Choroid plexus epithelial cell (primary cell): ENCODE measurements at regions not wholly inside any gene's neighbourhood (a gene's known extent, or its start where the extent isn't known, plus 50 kb on each side); places are given as distances from the start of the nearest gene placed in this dataset.

Experiments
- DNase-seq: peaks from one replicate; pipeline ENCODE4 v3.0.0-alpha.2; 2010; ENCODE audit warnings: low read depth
- H3K4me3 ChIP-seq: 2 replicates; pipeline ENCODE4 v1.5.1; 2011; ENCODE audit warnings: low read depth, mild to moderate bottlenecking, control low read depth, low read length, moderate library complexity
- CTCF ChIP-seq: conservative IDR thresholded peaks from 2 replicates; pipeline ENCODE4 v1.5.1; 2011; ENCODE audit warnings: low read depth, mild to moderate bottlenecking, control low read depth, inconsistent platforms, low read length, moderate library complexity

- DNase-seq: peak; percentile 34
- no peak overlapping the region for H3K4me3 ChIP-seq
- TF ChIP-seq CTCF: no peak
These were observed 656.0 kb downstream of the MCTP2 start for GRCh38 chr15:94887391-94887790.

GRCh38 chr15:94889153-94889552 is 657.8 kb downstream of the MCTP2 start:
- no peak for TF ChIP-seq CTCF
- no peak for DNase-seq
- H3K4me3 ChIP-seq: no peak overlapping the region

DNA sequence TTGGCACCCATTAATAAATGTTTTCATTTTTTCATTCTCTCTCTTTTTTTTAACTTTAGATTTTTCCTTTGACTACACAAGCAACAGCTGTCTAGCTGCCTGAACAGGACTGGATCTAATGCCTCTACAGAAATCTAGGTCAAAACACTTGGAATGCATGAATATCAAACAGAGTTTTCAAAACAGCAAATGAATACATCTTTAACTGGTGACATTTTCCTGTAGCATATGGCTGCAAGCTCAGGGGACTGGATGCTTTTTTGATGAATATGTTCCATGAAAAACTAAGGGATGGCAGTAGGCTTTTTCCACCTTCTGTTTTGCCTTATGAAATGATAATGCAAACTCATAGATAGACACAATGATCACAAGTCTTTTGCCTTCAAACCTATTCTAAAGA is 661.7 kb downstream of the MCTP2 start:
- no peak for TF ChIP-seq CTCF
- H3K4me3 ChIP-seq: no peak overlapping the region
- DNase-seq: no peak

GRCh38 chr15:94894056-94894455 is 662.7 kb downstream of the MCTP2 start:
- no peak for TF ChIP-seq CTCF
- DNase-seq: no peak
- H3K4me3 ChIP-seq: no peak overlapping the region

DNA sequence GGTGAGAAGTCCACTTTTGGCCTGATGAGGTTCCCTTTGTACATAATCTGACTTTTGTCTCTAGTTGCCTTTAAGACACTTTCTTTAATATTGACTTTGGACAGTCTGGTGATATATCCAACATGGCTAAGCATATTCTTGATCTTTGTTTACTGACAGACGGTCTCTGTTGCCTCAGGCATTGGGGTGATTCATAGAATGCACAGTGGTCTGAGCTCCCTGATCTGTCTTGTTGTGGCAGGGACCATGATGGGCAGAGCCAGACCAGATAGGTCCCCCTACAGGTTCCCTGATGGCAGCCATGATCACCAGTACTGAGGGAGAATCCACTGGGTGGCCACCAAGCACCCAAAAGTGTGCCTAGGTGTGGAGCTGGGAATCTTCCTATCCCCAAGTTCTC is 678.1 kb downstream of the MCTP2 start:
- H3K4me3 ChIP-seq: no peak overlapping the region
- DNase-seq: no peak
- TF ChIP-seq CTCF: no peak

DNA sequence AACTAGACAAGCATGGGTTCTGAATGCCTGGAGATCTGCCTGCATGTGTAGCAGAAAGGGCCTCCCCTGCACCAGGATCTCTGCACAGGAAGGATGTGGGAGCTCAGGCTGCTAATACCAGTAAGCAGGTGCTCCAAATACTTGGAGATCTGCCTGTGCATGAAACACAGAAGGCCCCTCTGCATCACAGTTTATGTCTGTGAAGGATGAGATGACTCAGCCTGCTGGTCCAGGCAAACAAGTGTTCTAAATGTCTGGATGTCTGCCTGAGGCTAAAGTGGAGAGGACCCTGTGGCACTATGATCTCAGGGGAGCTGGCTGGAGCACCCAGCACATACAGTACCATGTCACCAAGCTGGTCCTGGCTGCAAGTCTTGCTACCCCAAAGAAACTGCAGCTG is 678.8 kb downstream of the MCTP2 start:
- DNase-seq: peak; percentile 2
- TF ChIP-seq CTCF: no peak
- H3K4me3 ChIP-seq: no peak overlapping the region

- no peak for TF ChIP-seq CTCF
- no peak overlapping the region for H3K4me3 ChIP-seq
- DNase-seq: no peak
These were observed 681.4 kb downstream of the MCTP2 start for GRCh38 chr15:94912760-94913159.
